Esophagus mucosa (tissue), 1 donor: ENCODE measurements at regions not wholly inside any gene's neighbourhood (a gene's known extent, or its start where the extent isn't known, plus 50 kb on each side); places are given as distances from the start of the nearest gene placed in this dataset.
"Not testable (repeated sequence)": the region's sequence is repeated elsewhere in the genome, so short reads cannot be mapped to it uniquely, and the experiment has no call there.

Experiments used
- ATAC-seq: fragments of 200-7000 bp; cut with Tn5 transposase; one replicate; pipeline ENCODE4 v1.9.1; 2020
- donor health status: DM: yes; HTN: yes; CAD: no.

- ATAC-seq = no peak
Measured at GRCh38 chr1:19591482-19592091, 52.5 kb upstream of the NBL1 start.

GRCh38 chr1:19585507-19585906 is 58.6 kb upstream of the NBL1 start:
- no peak for ATAC-seq

GRCh38 chr1:19582318-19582717 is 61.8 kb upstream of the NBL1 start:
- ATAC-seq = peak; percentile 94

- no peak for ATAC-seq
Measured at GRCh38 chr1:19581381-19581780, 62.7 kb upstream of the NBL1 start.

DNA sequence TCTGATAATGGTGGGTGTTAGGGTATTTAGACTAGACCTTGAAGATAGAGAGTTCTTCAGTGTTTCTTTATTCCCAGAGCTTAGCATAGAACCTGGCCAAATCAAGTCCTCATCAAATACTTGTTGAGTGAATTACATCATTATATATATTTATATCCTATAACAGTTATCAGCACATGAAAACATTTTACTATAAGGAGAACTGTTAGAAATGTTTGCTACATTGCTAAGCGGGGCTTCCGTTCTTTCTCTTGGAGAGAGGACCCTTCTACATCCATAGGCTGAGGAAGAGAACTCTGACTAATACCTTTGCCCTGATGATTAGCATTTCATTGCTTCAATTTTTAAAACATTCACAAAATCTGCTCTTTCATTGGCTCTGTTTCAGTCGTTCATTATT is 66.5 kb upstream of the NBL1 start:
- ATAC-seq = no peak

DNA sequence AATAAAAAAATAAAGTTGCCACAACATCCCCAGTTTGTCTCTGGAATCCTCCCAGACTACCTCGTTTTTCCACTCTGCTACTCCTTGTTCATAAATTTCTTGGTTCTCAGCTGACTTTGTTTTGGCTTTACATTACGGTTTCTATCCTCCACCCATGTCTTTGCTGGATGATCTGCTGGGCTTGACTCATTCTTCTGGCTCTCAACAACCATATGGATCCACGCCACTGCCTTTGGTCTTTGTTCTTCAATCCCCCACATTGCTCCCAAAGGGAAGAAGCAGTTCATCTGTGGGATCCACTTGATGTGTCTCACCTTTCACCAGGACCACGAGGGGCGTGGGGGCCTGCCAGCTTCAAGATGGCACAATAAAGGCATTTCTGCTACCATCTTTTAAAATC is 67.1 kb upstream of the NBL1 start:
- no peak for ATAC-seq

- ATAC-seq = no peak
Measured at GRCh38 chr1:19569786-19570185, 74.3 kb upstream of the NBL1 start.

DNA sequence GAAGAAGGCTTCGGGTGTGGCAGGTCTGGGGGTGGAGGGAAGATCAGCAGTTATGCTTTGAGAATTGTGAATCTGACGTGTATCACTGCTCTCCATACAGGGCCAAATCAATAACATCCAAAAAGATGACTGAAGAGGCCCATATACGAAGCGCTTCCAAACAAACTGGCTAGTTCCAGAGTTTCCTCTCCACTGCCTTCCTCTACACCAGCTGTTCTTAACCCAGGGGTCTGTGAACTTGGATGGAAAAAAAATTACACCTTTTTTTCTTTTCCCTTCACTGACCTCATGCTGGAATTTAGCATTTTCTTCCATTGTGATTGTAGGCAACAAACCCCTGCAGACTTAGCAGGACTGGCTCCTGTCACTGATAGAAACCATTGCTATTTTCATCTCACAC is 77.1 kb upstream of the NBL1 start:
- ATAC-seq = no peak

DNA sequence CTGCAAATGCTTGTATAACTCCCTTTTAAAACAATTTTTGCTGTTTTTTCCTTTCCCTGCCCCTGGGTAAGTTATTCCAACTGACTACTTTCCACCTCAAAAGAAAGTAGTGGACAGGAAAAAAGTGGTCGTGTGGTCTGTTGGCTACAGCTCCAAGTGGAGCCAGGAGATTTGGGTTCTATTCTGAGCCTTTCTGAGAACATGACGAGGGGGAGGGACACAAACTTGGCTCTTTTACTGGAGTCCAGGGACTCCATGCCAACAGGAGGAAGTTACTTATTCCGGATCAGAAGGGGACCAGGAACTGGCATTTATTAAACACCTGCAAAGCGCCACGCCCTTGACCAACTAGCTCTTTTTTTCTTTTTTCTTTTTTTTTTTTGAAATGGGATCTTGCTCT is 79.0 kb upstream of the CAPZB start:
- ATAC-seq = no peak

- peak; percentile 26 for ATAC-seq
Measured at GRCh38 chr1:19563324-19564097, 78.2 kb upstream of the CAPZB start.

- ATAC-seq = no peak
Measured at GRCh38 chr1:19562847-19563246, 77.5 kb upstream of the CAPZB start.

DNA sequence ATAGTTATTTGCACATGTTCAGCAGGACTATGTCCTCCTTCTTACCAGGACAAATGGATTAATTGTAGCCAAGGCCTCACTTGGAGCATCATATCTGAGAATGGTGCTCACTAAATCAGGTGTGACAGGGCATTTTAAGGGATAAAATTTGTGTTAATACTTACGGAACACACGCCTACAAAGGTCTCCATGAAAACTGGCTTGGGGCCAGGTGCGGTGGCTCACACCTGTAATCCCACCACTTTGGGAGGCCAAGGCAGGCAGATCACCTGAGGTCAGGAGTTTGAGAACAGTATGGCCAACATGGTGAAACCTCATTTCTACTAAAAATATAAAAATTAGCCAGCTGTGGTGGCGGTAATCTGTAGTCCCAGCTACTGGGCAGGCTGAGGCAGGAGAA is 75.1 kb upstream of the CAPZB start:
- no peak for ATAC-seq

- no peak for ATAC-seq
Measured at GRCh38 chr1:19559641-19560040, 74.3 kb upstream of the CAPZB start.

DNA sequence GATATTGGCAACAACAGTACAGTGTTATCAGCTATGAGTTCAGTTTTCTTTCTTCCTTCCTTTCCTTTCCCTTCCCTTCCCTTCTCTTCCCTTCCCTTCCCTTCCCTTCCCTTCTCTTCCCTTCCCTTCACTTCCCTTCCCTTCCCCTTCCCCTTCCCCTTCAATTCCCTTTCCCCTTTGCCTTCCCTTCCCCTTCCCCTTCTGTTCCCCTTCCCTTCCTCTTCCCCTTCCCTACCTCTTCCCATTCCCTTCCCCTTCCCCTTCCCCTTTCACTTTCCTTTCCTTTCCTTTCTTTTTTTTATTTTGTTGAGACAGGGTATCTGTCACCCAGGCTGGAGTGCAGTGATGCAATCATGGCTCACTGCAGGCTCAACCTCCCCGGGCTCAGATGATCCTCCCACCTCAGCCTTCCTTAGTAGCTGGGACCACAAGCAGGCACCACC is 72.3 kb upstream of the CAPZB start:
- ATAC-seq = no peak

- no peak for ATAC-seq
Measured at GRCh38 chr1:19554090-19554489, 68.8 kb upstream of the CAPZB start.

- no peak for ATAC-seq
Measured at GRCh38 chr1:19552291-19553010, 67.1 kb upstream of the CAPZB start.

DNA sequence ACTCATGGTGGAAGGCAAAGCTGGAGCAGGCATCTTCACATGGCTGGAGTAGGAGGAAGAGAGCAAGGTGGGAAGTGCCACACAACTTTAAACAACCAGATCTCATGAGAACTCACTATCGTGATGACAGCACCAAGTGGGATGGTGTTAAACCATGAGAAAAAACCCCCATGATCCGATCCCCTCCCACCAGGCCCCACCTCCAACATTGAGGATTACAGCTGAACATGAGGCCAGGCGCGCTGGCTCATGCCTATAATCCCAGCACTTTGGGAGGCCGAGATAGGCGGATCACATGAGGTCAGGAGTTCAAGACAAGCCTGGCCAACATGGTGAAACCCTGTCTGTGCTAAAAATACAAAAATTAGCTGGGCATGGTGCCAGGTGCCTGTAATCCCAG is 66.5 kb upstream of the CAPZB start:
- not testable (repeated sequence) for ATAC-seq

GRCh38 chr1:19550437-19550836 is 65.1 kb upstream of the CAPZB start:
- not testable (repeated sequence) for ATAC-seq

DNA sequence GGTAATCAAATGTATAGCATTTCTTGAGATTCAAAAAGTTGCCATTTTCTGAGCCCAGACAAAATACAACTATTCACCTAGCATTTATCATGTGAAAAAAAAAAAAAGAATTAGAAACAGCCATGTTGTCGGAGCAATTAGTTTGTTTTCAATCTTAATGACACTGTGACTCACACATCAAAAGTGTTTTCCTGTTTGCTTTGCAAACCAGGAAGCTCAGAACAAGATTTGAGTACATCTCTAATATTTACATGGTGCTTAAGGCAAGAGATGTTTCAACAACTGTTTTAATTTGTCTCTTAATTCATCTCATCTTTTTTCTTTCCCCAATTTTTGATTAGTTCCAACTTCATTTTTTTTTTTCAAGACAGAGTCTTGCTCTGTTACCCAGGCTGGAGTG is 62.5 kb upstream of the CAPZB start:
- ATAC-seq = no peak

DNA sequence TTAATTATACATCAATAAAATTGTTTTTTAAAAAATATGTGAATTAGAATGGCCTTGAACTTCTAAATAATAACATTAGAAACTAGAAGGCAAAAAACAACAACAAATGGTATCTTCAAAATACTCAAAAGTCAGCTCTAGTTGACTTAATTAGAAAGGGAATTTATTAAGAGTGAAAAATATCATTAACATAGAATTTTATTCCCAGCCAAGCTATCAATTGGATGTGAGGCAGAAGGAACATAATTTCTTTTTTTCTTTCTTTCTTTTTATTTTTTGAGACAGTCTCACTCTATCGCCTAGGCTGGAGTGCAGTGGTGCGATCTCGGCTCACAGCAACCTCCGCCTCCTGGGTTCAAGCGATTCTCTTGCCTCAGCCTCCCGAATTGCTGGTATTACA is 51.2 kb upstream of the CAPZB start:
- no peak for ATAC-seq

- no peak for ATAC-seq
Measured at GRCh38 chr1:19535214-19535613, 49.9 kb upstream of the CAPZB start.
